ENCODE measurements at regions not wholly inside any gene's neighbourhood (a gene's known extent, or its start where the extent isn't known, plus 50 kb on each side); places are given as distances from the start of the nearest gene placed in this dataset.

DNA sequence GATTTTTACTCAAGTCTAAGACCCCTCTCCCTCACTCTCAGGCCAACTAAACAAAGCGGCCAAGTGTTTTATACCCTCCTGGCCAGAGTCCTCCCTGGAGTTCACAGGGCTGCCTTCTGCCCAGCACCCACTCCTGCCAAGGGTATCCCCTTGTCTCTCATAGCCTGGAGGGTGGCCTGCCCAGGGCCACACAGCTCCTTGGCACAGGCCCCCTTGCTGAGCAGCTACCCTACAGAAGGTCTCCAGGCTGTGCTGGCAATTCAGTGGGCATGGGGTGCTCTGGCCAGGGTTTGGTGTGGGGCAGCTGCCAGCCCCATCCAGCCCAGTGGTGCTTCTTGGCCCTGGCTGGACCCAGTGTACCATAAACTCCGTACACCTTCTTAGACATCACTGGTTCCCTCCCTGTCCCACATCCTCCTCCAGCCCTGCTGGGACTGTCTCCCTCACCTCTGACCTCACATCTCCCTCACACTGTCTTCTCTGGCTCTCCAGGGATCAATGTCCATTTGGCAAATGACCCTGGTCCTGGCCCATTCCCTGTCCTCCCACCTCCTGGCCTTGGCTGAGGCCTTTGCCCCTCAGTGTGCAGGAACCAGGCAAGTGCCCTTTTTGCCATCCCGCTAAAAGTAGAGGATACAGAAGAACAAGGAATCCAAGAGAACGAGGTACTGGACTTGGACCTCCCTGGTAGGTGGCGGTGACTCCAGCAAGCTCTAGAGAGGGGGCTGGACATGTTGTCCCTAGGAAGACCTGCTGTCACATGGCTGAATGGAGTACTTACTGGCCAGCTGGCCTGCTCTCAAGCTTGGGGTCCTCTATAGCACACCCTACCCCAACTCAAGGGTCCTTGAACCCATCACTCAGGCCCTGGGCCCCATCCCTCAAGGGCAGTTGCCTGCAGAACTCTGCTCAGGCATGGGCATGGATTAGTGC, 50.0 kb upstream of the TRPM1 start:
- no peak overlapping the region for H3K27ac ChIP-seq (ENCODE audit: control insufficient read depth, insufficient read depth)
- RAD21 ChIA-PET (ENCODE audit: unreplicated experiment): no interaction called here
- POLR2A ChIA-PET: no interaction called here
- no peak overlapping the region for H3K4me2 ChIP-seq (ENCODE audit: control insufficient read depth, insufficient read depth)
- H3K27me3 ChIP-seq (replicated peaks in 1 of 2; ENCODE audit: control insufficient read depth in 2 of 2, insufficient read depth in 2 of 2, low read length in 1 of 2): no peaks in the 10 kb centered on the region
- SMC1A ChIA-PET (ENCODE audit: uncharacterized antibody, unreplicated experiment): no interaction called here
- no peak for FAIRE-seq
- in situ Hi-C loops (cut with MboI) (no loop called here), intact Hi-C loops (cut with micrococcal nuclease; ENCODE audit: unreplicated experiment) (no loop called here)
- no peaks in the 10 kb centered on the region for H4K20me1 ChIP-seq (ENCODE audit: control insufficient read depth, insufficient read depth)
- 88% methylated on average over 5 of the region's 5 CpGs for WGBS (ENCODE audit: insufficient coverage, insufficient replicate concordance, low lambda C conversion rate, missing lambda C conversion rate)
- no peak for TF ChIP-seq IKZF1 (conservative IDR thresholded peaks at IDR 0.05)
- TF ChIP-seq, protein P1, sequence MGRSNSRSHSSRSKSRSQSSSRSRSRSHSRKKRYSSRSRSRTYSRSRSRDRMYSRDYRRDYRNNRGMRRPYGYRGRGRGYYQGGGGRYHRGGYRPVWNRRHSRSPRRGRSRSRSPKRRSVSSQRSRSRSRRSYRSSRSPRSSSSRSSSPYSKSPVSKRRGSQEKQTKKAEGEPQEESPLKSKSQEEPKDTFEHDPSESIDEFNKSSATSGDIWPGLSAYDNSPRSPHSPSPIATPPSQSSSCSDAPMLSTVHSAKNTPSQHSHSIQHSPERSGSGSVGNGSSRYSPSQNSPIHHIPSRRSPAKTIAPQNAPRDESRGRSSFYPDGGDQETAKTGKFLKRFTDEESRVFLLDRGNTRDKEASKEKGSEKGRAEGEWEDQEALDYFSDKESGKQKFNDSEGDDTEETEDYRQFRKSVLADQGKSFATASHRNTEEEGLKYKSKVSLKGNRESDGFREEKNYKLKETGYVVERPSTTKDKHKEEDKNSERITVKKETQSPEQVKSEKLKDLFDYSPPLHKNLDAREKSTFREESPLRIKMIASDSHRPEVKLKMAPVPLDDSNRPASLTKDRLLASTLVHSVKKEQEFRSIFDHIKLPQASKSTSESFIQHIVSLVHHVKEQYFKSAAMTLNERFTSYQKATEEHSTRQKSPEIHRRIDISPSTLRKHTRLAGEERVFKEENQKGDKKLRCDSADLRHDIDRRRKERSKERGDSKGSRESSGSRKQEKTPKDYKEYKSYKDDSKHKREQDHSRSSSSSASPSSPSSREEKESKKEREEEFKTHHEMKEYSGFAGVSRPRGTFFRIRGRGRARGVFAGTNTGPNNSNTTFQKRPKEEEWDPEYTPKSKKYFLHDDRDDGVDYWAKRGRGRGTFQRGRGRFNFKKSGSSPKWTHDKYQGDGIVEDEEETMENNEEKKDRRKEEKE (IDR thresholded peaks at IDR 0.05): no peak
- no peak overlapping the region for H2AFZ ChIP-seq (ENCODE audit: control insufficient read depth, low read depth, low read length)
- CTCF ChIA-PET: interaction anchor here (2.6 kb wide), 1 partner anchor 22 kb away, joined by 9 read pairs; no protein-coding TSS in a partner anchor
- no peak for ATAC-seq
- H3K4me1 ChIP-seq (ENCODE audit: control insufficient read depth, insufficient read depth, low read length): no peaks in the 10 kb centered on the region
- no peaks in the 10 kb centered on the region for H3K79me2 ChIP-seq (ENCODE audit: control insufficient read depth, insufficient read depth, low read length)
- no peak overlapping the region for H3K4me3 ChIP-seq
- no TSS peak for BruUV-seq (replicated peaks)
- H3K36me3 ChIP-seq (ENCODE audit: control insufficient read depth in 2 of 2, insufficient read depth in 2 of 2, low read length in 1 of 2): no peaks in the 10 kb centered on the region
- H3K9me3 ChIP-seq (replicated peaks; ENCODE audit: control insufficient read depth, insufficient read depth, low read length): no peaks in the 10 kb centered on the region; the same call in 2 of the 3 replicates
- DNase-seq (ENCODE audit: low read depth, low spot score): no peak
- H3K9ac ChIP-seq (ENCODE audit: control insufficient read depth, insufficient read depth, low read length): no peak overlapping the region

DNA sequence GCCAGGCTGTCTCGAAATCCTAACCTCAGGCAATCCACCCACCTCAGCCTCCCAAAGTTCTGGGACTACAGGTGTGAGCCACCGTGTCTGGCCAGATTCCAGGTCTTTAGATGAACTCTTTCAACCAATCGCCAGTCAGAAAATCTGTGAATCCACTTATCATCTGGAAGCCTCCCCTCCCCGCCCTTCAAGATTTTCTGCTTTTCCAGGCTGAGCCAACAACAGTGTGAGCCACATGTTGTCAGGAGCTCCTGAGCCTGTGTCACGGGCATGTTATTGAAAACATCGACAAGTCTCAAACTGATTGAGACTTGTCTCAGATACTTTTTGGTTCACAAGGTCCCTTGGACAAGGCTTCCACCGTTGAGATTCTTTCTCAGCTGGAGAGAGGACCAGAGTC, 52.0 kb upstream of the TRPM1 start:
- FAIRE-seq (no peak), ATAC-seq (no peak), DNase-seq (ENCODE audit: low read depth, low spot score) (no peak)
- ChIA-PET CTCF (no interaction called here), RAD21 (ENCODE audit: unreplicated experiment) (no interaction called here), SMC1A (ENCODE audit: uncharacterized antibody, unreplicated experiment) (no interaction called here), POLR2A (no interaction called here)
- no peaks in the 10 kb centered on the region for H3K27me3 ChIP-seq (replicated peaks in 1 of 2; ENCODE audit: control insufficient read depth in 2 of 2, insufficient read depth in 2 of 2, low read length in 1 of 2)
- H3K4me3 ChIP-seq: no peak overlapping the region
- no peak overlapping the region for H3K4me2 ChIP-seq (ENCODE audit: control insufficient read depth, insufficient read depth)
- no peak overlapping the region for H2AFZ ChIP-seq (ENCODE audit: control insufficient read depth, low read depth, low read length)
- H3K79me2 ChIP-seq (ENCODE audit: control insufficient read depth, insufficient read depth, low read length): no peaks in the 10 kb centered on the region
- H3K9me3 ChIP-seq (replicated peaks; ENCODE audit: control insufficient read depth, insufficient read depth, low read length): no peaks in the 10 kb centered on the region; the same call in 2 of the 3 replicates
- H3K4me1 ChIP-seq (ENCODE audit: control insufficient read depth, insufficient read depth, low read length): no peaks in the 10 kb centered on the region
- no peaks in the 10 kb centered on the region for H4K20me1 ChIP-seq (ENCODE audit: control insufficient read depth, insufficient read depth)
- in situ Hi-C loops (cut with MboI): no loop called here
- no TSS peak for BruUV-seq (replicated peaks)
- intact Hi-C loops (cut with micrococcal nuclease; ENCODE audit: unreplicated experiment): no loop called here
- H3K9ac ChIP-seq (ENCODE audit: control insufficient read depth, insufficient read depth, low read length): no peak overlapping the region
- H3K36me3 ChIP-seq (ENCODE audit: control insufficient read depth in 2 of 2, insufficient read depth in 2 of 2, low read length in 1 of 2): no peaks in the 10 kb centered on the region
- no peak overlapping the region for H3K27ac ChIP-seq (ENCODE audit: control insufficient read depth, insufficient read depth)
- WGBS (ENCODE audit: insufficient coverage, insufficient replicate concordance, low lambda C conversion rate, missing lambda C conversion rate): 37% methylated on average over 7 of the region's 7 CpGs
- TF ChIP-seq, protein P2, sequence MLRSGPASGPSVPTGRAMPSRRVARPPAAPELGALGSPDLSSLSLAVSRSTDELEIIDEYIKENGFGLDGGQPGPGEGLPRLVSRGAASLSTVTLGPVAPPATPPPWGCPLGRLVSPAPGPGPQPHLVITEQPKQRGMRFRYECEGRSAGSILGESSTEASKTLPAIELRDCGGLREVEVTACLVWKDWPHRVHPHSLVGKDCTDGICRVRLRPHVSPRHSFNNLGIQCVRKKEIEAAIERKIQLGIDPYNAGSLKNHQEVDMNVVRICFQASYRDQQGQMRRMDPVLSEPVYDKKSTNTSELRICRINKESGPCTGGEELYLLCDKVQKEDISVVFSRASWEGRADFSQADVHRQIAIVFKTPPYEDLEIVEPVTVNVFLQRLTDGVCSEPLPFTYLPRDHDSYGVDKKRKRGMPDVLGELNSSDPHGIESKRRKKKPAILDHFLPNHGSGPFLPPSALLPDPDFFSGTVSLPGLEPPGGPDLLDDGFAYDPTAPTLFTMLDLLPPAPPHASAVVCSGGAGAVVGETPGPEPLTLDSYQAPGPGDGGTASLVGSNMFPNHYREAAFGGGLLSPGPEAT (IDR thresholded peaks at IDR 0.05; ENCODE audit: low read depth): no peak
- no peak for TF ChIP-seq FOS (IDR thresholded peaks at IDR 0.05; ENCODE audit: borderline replicate concordance, extremely low read depth, insufficient read length)
- no peak for TF ChIP-seq SUZ12 (IDR thresholded peaks at IDR 0.05; ENCODE audit: unreplicated experiment)
- TF ChIP-seq, protein P3, sequence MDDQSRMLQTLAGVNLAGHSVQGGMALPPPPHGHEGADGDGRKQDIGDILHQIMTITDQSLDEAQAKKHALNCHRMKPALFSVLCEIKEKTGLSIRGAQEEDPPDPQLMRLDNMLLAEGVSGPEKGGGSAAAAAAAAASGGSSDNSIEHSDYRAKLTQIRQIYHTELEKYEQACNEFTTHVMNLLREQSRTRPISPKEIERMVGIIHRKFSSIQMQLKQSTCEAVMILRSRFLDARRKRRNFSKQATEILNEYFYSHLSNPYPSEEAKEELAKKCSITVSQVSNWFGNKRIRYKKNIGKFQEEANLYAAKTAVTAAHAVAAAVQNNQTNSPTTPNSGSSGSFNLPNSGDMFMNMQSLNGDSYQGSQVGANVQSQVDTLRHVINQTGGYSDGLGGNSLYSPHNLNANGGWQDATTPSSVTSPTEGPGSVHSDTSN (IDR thresholded peaks at IDR 0.05; ENCODE audit: insufficient replicate concordance, low read depth, low read length): no peak
- no peak for TF ChIP-seq PML (IDR thresholded peaks at IDR 0.05; ENCODE audit: low read length)
- no peak for TF ChIP-seq CHD1 (IDR thresholded peaks at IDR 0.05; ENCODE audit: low read depth, low read length)
- no peak for TF ChIP-seq TCF12 (IDR thresholded peaks at IDR 0.05; ENCODE audit: low read depth, low read length)
- no peak for TF ChIP-seq IRF4 (IDR thresholded peaks at IDR 0.05; ENCODE audit: low read depth, low read length)
- TF ChIP-seq PAX8 (IDR thresholded peaks at IDR 0.05): no peak
